B cell (primary cell): ENCODE measurements at regions not wholly inside any gene's neighbourhood (a gene's known extent, or its start where the extent isn't known, plus 50 kb on each side); places are given as distances from the start of the nearest gene placed in this dataset.

Experiments
- CTCF ChIP-seq: fragments of 200-600 bp; IDR thresholded peaks from one replicate; pipeline ENCODE4 v1.8.0; 2022; ENCODE audit warnings: antibody characterized with exemption, mild to moderate bottlenecking
- EZH2 ChIP-seq: IDR thresholded peaks from 2 replicates; pipeline ENCODE4 v1.6.1; 2012; ENCODE audit warnings: borderline replicate concordance, low read depth, mild to moderate bottlenecking, moderate library complexity, low read length; ENCODE audit not compliant: insufficient read depth, poor library complexity, severe bottlenecking

- TF ChIP-seq CTCF = no peak
- no peak for TF ChIP-seq EZH2
Observed at GRCh38 chr18:64444819-64445218, 295.9 kb upstream of the LINC00305 start.
